Endothelial cell of umbilical vein (primary cell): ENCODE measurements at regions not wholly inside any gene's neighbourhood (a gene's known extent, or its start where the extent isn't known, plus 50 kb on each side); places are given as distances from the start of the nearest gene placed in this dataset.

Experiments
- BruUV-seq: library from RNA; stranded (reverse); fragments of 400-500 nt; replicated peaks from 2 replicates; lab custom pipeline; 2021; lab: Mats Ljungman, UMichigan
- CTCF ChIA-PET: fragments of 300-600, 350-600 bp; sonication (Branson Sonifier 250); formaldehyde crosslinking; loops from one replicate; lab custom pipeline; 2021; ENCODE audit warnings: antibody characterized with exemption, inconsistent platforms; lab: Charles Lee
- POLR2A ChIA-PET: fragments of 300-600, 350-600 bp; sonication (Branson Sonifier 250); formaldehyde crosslinking; loops from one replicate; lab custom pipeline; 2021; ENCODE audit warnings: antibody characterized with exemption, inconsistent platforms; lab: Charles Lee
- DNase-seq: peaks from one replicate; pipeline ENCODE4 v3.0.0-alpha.2; 2011; ENCODE audit warnings: low read depth, low spot score
- FAIRE-seq: peaks from 2 replicates; lab custom pipeline; 2011; peaks lifted over from hg19 to GRCh38; lab: Jason Lieb, UNC
- H2AFZ ChIP-seq: 2 replicates; pipeline ENCODE4 v1.6.0; 2012; ENCODE audit warnings: low read depth, low read length, control low read depth, inconsistent platforms
- H3K27ac ChIP-seq: 2 replicates; pipeline ENCODE4 v1.5.1; 2011; ENCODE audit warnings: low read depth, mild to moderate bottlenecking, control low read depth, low read length, moderate library complexity; ENCODE audit not compliant: insufficient read depth
- H3K27me3 ChIP-seq, 2 experiments: 2 replicates each; pipeline versions ENCODE4 v1.6.0 to v1.6.1; 2011; ENCODE audit warnings: low read length in 2 of 2, mixed read lengths in 1 of 2; ENCODE audit not compliant: control insufficient read depth in 2 of 2, insufficient read depth in 2 of 2
- H3K36me3 ChIP-seq, 2 experiments: 2 replicates in 1 of 2; 3 replicates in 1 of 2; pipeline ENCODE4 v1.5.1; 2011; ENCODE audit warnings: low read length in 2 of 2, mild to moderate bottlenecking in 1 of 2, moderate library complexity in 1 of 2; ENCODE audit not compliant: control insufficient read depth in 2 of 2, insufficient read depth in 2 of 2; ENCODE audit errors: extremely low read depth in 1 of 2
- H3K4me1 ChIP-seq: 3 replicates; pipeline ENCODE4 v1.5.1; 2011; ENCODE audit warnings: mild to moderate bottlenecking, low read length; ENCODE audit not compliant: control insufficient read depth, insufficient read depth; ENCODE audit errors: extremely low read depth
- H3K4me2 ChIP-seq: 2 replicates; pipeline ENCODE4 v1.6.1; 2011; ENCODE audit warnings: low read length, control low read depth, mixed read lengths; ENCODE audit not compliant: insufficient read depth
- H3K4me3 ChIP-seq, 3 experiments: fragments of 200-600 bp in 1 of 3; sonication (generic), shearing (Covaris generic) in 1 of 3; replicated peaks in 1 of 3; 2 replicates each; pipeline ENCODE4 v1.5.1; 2011 to 2016; ENCODE audit warnings: control low read depth in 3 of 3, low read length in 3 of 3, mild to moderate bottlenecking in 2 of 3, inconsistent platforms in 1 of 3, low read depth in 1 of 3, moderate library complexity in 1 of 3; ENCODE audit not compliant: insufficient read depth in 1 of 3
- H3K79me2 ChIP-seq: 2 replicates; pipeline ENCODE4 v1.6.0; 2012; ENCODE audit warnings: low read length, inconsistent platforms; ENCODE audit not compliant: control insufficient read depth, insufficient read depth
- H3K9ac ChIP-seq: replicated peaks from 2 replicates; pipeline ENCODE3; 2011; ENCODE audit warnings: low read length, control low read depth; ENCODE audit not compliant: insufficient read depth; ENCODE audit errors: extremely low read depth
- H3K9me1 ChIP-seq: replicated peaks from 3 replicates; pipeline ENCODE4 v1.6.0; 2011; ENCODE audit warnings: mild to moderate bottlenecking, low read length; ENCODE audit not compliant: control insufficient read depth, insufficient read depth; ENCODE audit errors: extremely low read depth
- H3K9me3 ChIP-seq: replicated peaks from 2 replicates; pipeline ENCODE4 v1.5.1; 2012; ENCODE audit warnings: low read length, inconsistent platforms; ENCODE audit not compliant: control insufficient read depth, insufficient read depth
- H4K20me1 ChIP-seq: replicated peaks from 2 replicates; pipeline ENCODE3; 2011; ENCODE audit warnings: mild to moderate bottlenecking, low read length; ENCODE audit not compliant: control insufficient read depth, insufficient read depth; ENCODE audit errors: extremely low read depth
- EZH2 ChIP-seq: IDR thresholded peaks from 2 replicates; pipeline ENCODE4 v1.6.1; 2012; ENCODE audit warnings: borderline replicate concordance, low read depth, mild to moderate bottlenecking, moderate library complexity, low read length, inconsistent platforms; ENCODE audit not compliant: severe bottlenecking
- FOS ChIP-seq: IDR thresholded peaks from 2 replicates; pipeline ENCODE4 v1.6.1; 2011; ENCODE audit warnings: mild to moderate bottlenecking, low read length, moderate library complexity, borderline replicate concordance; ENCODE audit not compliant: insufficient read depth
- GATA2 ChIP-seq: IDR thresholded peaks from 2 replicates; pipeline ENCODE4 v1.7.0; 2011; ENCODE audit warnings: low read depth, mild to moderate bottlenecking, moderate library complexity, mixed read lengths, low read length; ENCODE audit not compliant: insufficient read length, insufficient read depth
- JUN ChIP-seq: IDR thresholded peaks from 2 replicates; pipeline ENCODE4 v1.6.1; 2011; ENCODE audit warnings: borderline replicate concordance, low read depth; ENCODE audit not compliant: insufficient read length, insufficient read depth
- MYC ChIP-seq: IDR thresholded peaks from one replicate; pipeline ENCODE4 v1.6.1; 2011; ENCODE audit warnings: mild to moderate bottlenecking, low read depth, low read length
- POLR2A ChIP-seq: IDR thresholded peaks from 2 replicates; pipeline ENCODE4 v1.6.1; 2012; ENCODE audit warnings: low read depth, mild to moderate bottlenecking, control low read depth, low read length
- POLR2AphosphoS5 ChIP-seq: IDR thresholded peaks from 2 replicates; pipeline ENCODE4 v1.6.1; 2012; ENCODE audit warnings: low read depth, mild to moderate bottlenecking, control low read depth, low read length, moderate library complexity; ENCODE audit not compliant: insufficient read depth
- dilution Hi-C: fragments of 300-500 bp; cut with MboI; formaldehyde crosslinking; loops from one replicate; pipeline ENCODE4 v1.15.0; 2019; ENCODE audit warnings: low sequenced_read_pairs; ENCODE audit not compliant: extremely low pct_ligation_motif_present
- intact Hi-C: fragments of 100-400 bp; cut with micrococcal nuclease; formaldehyde crosslinking; loops from one replicate; pipeline ENCODE4 v1.10.0; 2022
- TF ChIP-seq, protein P1 (sequence below): IDR thresholded peaks from 2 replicates; pipeline ENCODE4 v1.6.1; 2011; ENCODE audit not compliant: insufficient read depth, insufficient read length
- TF ChIP-seq, protein P2 (sequence below), 2 donors: IDR thresholded peaks; 1 replicate in 1 of 2; 2 replicates in 1 of 2; pipeline ENCODE4 v1.5.1; 2011; ENCODE audit warnings: low read length in 2 of 2, mild to moderate bottlenecking in 2 of 2, moderate library complexity in 2 of 2, control low read depth in 1 of 2, inconsistent platforms in 1 of 2, low read depth in 1 of 2; ENCODE audit not compliant: insufficient read depth in 1 of 2; ENCODE audit errors: extremely low read depth in 1 of 2

DNA sequence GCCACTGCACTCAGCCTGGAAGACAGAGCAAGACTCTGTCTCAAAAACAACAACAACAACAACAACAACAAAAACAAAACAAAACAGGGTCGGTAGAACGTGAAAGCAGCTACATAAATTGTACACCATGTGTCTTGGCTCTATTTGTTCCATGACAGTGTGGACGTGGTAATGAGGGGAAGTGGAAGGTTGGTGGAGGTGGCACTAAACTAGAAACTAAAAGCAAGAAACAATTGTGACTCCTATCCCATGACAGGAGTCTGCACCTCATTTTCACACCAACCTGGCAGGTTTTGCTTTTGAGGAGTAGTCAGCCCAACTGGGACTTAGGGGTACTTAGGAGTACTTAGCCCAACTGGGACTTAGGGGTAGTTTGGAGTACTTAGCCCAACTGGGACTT, 62.5 kb upstream of the MRPS9 start:
- Histone ChIP-seq H2AFZ (no peak overlapping the region), H3K27ac (no peak overlapping the region), H3K9ac (no peak overlapping the region), H3K4me3 (no peak overlapping the region), H4K20me1 (no peaks in the 10 kb centered on the region), H3K4me2 (no peak overlapping the region), H3K27me3 (no peaks in the 10 kb centered on the region), H3K9me3 (no peaks in the 10 kb centered on the region), H3K36me3 (no peaks in the 10 kb centered on the region), H3K9me1 (no peaks in the 10 kb centered on the region), H3K79me2 (no peaks in the 10 kb centered on the region), H3K4me1 (no peaks in the 10 kb centered on the region)
- DNase-seq (no peak), FAIRE-seq (no peak)
- ChIA-PET POLR2A (no interaction called here), CTCF (no interaction called here)
- no TSS peak for BruUV-seq
- TF ChIP-seq EZH2 (no peak), POLR2AphosphoS5 (no peak), GATA2 (no peak)
- TF ChIP-seq, protein P1, sequence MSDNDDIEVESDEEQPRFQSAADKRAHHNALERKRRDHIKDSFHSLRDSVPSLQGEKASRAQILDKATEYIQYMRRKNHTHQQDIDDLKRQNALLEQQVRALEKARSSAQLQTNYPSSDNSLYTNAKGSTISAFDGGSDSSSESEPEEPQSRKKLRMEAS = no peak
- TF ChIP-seq, protein P2, sequence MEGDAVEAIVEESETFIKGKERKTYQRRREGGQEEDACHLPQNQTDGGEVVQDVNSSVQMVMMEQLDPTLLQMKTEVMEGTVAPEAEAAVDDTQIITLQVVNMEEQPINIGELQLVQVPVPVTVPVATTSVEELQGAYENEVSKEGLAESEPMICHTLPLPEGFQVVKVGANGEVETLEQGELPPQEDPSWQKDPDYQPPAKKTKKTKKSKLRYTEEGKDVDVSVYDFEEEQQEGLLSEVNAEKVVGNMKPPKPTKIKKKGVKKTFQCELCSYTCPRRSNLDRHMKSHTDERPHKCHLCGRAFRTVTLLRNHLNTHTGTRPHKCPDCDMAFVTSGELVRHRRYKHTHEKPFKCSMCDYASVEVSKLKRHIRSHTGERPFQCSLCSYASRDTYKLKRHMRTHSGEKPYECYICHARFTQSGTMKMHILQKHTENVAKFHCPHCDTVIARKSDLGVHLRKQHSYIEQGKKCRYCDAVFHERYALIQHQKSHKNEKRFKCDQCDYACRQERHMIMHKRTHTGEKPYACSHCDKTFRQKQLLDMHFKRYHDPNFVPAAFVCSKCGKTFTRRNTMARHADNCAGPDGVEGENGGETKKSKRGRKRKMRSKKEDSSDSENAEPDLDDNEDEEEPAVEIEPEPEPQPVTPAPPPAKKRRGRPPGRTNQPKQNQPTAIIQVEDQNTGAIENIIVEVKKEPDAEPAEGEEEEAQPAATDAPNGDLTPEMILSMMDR (IDR thresholded peaks at IDR 0.05; ENCODE audit: extremely low read depth in 1 of 2, insufficient read depth in 1 of 2, low read depth in 1 of 2, low read length in 2 of 2) = no peak
- dilution Hi-C loops = no loop called here
- intact Hi-C loops = no loop called here

DNA sequence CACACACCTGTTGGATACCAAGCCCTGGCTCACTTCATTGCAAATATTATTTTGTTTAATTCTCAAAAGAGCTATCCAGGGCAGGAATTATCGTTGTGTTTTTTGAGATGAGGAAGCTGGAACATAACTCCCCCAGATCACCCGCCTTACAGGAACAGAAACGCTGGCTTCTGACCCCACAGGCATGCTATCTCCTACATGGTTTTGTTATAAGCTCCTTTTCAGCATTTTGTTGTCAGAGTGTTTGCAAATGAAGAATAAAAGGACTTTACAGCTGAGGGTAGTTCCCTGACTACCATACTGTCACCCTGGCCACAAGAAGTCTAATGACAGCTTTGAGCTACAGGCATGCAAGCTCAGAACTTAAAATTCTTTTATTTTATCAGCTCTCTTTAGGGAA, 62.0 kb upstream of the MRPS9 start:
- Histone ChIP-seq H3K27me3 (no peaks in the 10 kb centered on the region), H3K4me2 (no peak overlapping the region), H3K4me1 (no peaks in the 10 kb centered on the region), H3K9ac (no peak overlapping the region), H3K9me3 (no peaks in the 10 kb centered on the region), H3K4me3 (no peak overlapping the region), H3K79me2 (no peaks in the 10 kb centered on the region), H3K36me3 (no peaks in the 10 kb centered on the region), H4K20me1 (no peaks in the 10 kb centered on the region), H3K9me1 (no peaks in the 10 kb centered on the region), H2AFZ (no peak overlapping the region), H3K27ac (no peak overlapping the region)
- FAIRE-seq (no peak), DNase-seq (no peak)
- TF ChIP-seq FOS (no peak), POLR2AphosphoS5 (no peak), EZH2 (no peak), JUN (no peak), GATA2 (no peak), MYC (no peak), POLR2A (no peak)
- TF ChIP-seq, protein P2 (IDR thresholded peaks at IDR 0.05; ENCODE audit: extremely low read depth in 1 of 2, insufficient read depth in 1 of 2, low read depth in 1 of 2, low read length in 2 of 2) = no peak
- TF ChIP-seq, protein P1 = no peak
- BruUV-seq = no TSS peak
- ChIA-PET POLR2A (no interaction called here), CTCF (no interaction called here)
- dilution Hi-C loops (no loop called here), intact Hi-C loops (no loop called here)
